Panc1 (cell line): ENCODE measurements at regions not wholly inside any gene's neighbourhood (a gene's known extent, or its start where the extent isn't known, plus 50 kb on each side); places are given as distances from the start of the nearest gene placed in this dataset.

ENCODE experiments used
- ATAC-seq: fragments of 200-7000 bp; cut with Tn5 transposase; 2 replicates; pipeline ENCODE4 v1.9.1; 2020; ENCODE audit warnings: mild to moderate bottlenecking, moderate library complexity
- BruUV-seq: library from RNA; stranded (reverse); fragments of 400-500 nt; replicated peaks from 2 replicates; lab custom pipeline; 2021; lab: Mats Ljungman, UMichigan
- CTCF ChIA-PET: fragments of 300-600 bp; sonication (Branson Sonifier 250); formaldehyde crosslinking; loops from one replicate; lab custom pipeline; 2022; ENCODE audit warnings: antibody characterized with exemption; lab: Charles Lee
- POLR2A ChIA-PET: fragments of 300-600 bp; sonication (Branson Sonifier 250); formaldehyde crosslinking; loops from one replicate; lab custom pipeline; 2022; ENCODE audit warnings: antibody characterized with exemption; lab: Charles Lee
- DNase-seq: peaks from one replicate; pipeline ENCODE4 v3.0.0-alpha.2; 2010; ENCODE audit warnings: low read depth, low spot score
- H3K27ac ChIP-seq: 2 replicates; pipeline ENCODE4 v1.5.1; 2011; ENCODE audit warnings: mild to moderate bottlenecking, low read length, inconsistent platforms
- H3K27me3 ChIP-seq: fragments of 200-500 bp; sonication (Bioruptor generic); 2 replicates; pipeline ENCODE4 v1.6.0; 2014; ENCODE audit warnings: low read length, inconsistent platforms; ENCODE audit not compliant: control insufficient read depth, insufficient read depth
- H3K36me3 ChIP-seq: fragments of 200-500 bp; sonication (Bioruptor generic); 2 replicates; pipeline ENCODE4 v1.5.1; 2014; ENCODE audit warnings: inconsistent platforms, mild to moderate bottlenecking, low read length, moderate library complexity; ENCODE audit not compliant: control insufficient read depth, insufficient read depth
- H3K4me1 ChIP-seq: 2 replicates; pipeline ENCODE4 v1.5.1; 2011; ENCODE audit warnings: inconsistent platforms, mild to moderate bottlenecking, low read length, moderate library complexity; ENCODE audit not compliant: control insufficient read depth, insufficient read depth
- H3K4me3 ChIP-seq, 2 experiments: 2 replicates each; pipeline ENCODE4 v1.5.1; 2011 to 2012; ENCODE audit warnings: low read depth in 2 of 2, low read length in 2 of 2, mild to moderate bottlenecking in 2 of 2, inconsistent platforms in 1 of 2, moderate library complexity in 1 of 2
- H3K9me3 ChIP-seq: fragments of 200-500 bp; sonication (Bioruptor generic); 2 replicates; pipeline ENCODE4 v1.5.1; 2014; ENCODE audit warnings: low read depth, mild to moderate bottlenecking, inconsistent platforms, low read length, moderate library complexity; ENCODE audit not compliant: control insufficient read depth, insufficient read depth
- POLR2AphosphoS5 ChIP-seq: IDR thresholded peaks from 2 replicates; pipeline ENCODE4 v1.6.1; 2012; ENCODE audit warnings: mild to moderate bottlenecking, low read depth, low read length, moderate library complexity
- REST ChIP-seq, 2 experiments: IDR thresholded peaks; 2 replicates each; pipeline ENCODE4 v1.6.1; 2011 to 2012; ENCODE audit warnings: low read depth in 2 of 2, control low read depth in 1 of 2, low read length in 1 of 2, mild to moderate bottlenecking in 1 of 2, moderate library complexity in 1 of 2; ENCODE audit not compliant: insufficient read depth in 1 of 2
- SIN3A ChIP-seq: IDR thresholded peaks from 2 replicates; pipeline ENCODE4 v1.6.1; 2012; ENCODE audit warnings: low read depth, mild to moderate bottlenecking, low read length, moderate library complexity, borderline replicate concordance; ENCODE audit not compliant: insufficient read depth
- TCF7L2 ChIP-seq: IDR thresholded peaks from 2 replicates; pipeline ENCODE4 v1.6.1; 2011; ENCODE audit warnings: mild to moderate bottlenecking, low read depth, low read length, inconsistent platforms
- in situ Hi-C: cut with HindIII; loops from 2 replicates; pipeline ENCODE4 v1.10.0; 2016; ENCODE audit warnings: low sequenced_read_pairs, low pct_unique_long_range_greater_than_20kb
- intact Hi-C: fragments of 100-400 bp; cut with micrococcal nuclease; formaldehyde crosslinking; loops from one replicate; pipeline ENCODE4 v1.10.0; 2022; ENCODE audit not compliant: unreplicated experiment
- TF ChIP-seq, protein P1 (sequence below): fragments of 450-650 bp; IDR thresholded peaks from 2 replicates; pipeline ENCODE4 v1.5.1; 2017; ENCODE audit warnings: mild to moderate bottlenecking

- ATAC-seq = no peak
- no peak overlapping the region for H3K27ac ChIP-seq
- no peaks in the 10 kb centered on the region for H3K36me3 ChIP-seq
- H3K4me1 ChIP-seq = no peaks in the 10 kb centered on the region
- peaks cover 5% of the 10 kb centered on the region; the same call in 1 of the 2 replicates for H3K27me3 ChIP-seq
- CTCF ChIA-PET = no interaction called here
- in situ Hi-C loops = no loop called here
- intact Hi-C loops = no loop called here
- BruUV-seq = no TSS peak
- 0 out of 2 replicates have a peak, but pooled peaks cover 2% of the 10 kb centered on the region for H3K9me3 ChIP-seq
- no peak for DNase-seq
- no peak overlapping the region for H3K4me3 ChIP-seq
- POLR2A ChIA-PET = no interaction called here
- TF ChIP-seq POLR2AphosphoS5 (no peak), SIN3A (no peak), REST (IDR thresholded peaks at IDR 0.05; ENCODE audit: insufficient read depth in 1 of 2, low read depth in 2 of 2, low read length in 1 of 2) (no peak), TCF7L2 (no peak)
- TF ChIP-seq, protein P1, sequence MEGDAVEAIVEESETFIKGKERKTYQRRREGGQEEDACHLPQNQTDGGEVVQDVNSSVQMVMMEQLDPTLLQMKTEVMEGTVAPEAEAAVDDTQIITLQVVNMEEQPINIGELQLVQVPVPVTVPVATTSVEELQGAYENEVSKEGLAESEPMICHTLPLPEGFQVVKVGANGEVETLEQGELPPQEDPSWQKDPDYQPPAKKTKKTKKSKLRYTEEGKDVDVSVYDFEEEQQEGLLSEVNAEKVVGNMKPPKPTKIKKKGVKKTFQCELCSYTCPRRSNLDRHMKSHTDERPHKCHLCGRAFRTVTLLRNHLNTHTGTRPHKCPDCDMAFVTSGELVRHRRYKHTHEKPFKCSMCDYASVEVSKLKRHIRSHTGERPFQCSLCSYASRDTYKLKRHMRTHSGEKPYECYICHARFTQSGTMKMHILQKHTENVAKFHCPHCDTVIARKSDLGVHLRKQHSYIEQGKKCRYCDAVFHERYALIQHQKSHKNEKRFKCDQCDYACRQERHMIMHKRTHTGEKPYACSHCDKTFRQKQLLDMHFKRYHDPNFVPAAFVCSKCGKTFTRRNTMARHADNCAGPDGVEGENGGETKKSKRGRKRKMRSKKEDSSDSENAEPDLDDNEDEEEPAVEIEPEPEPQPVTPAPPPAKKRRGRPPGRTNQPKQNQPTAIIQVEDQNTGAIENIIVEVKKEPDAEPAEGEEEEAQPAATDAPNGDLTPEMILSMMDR = no peak
Observed at GRCh38 chr20:48260129-48260756, 475.0 kb upstream of the SULF2 start.

DNA sequence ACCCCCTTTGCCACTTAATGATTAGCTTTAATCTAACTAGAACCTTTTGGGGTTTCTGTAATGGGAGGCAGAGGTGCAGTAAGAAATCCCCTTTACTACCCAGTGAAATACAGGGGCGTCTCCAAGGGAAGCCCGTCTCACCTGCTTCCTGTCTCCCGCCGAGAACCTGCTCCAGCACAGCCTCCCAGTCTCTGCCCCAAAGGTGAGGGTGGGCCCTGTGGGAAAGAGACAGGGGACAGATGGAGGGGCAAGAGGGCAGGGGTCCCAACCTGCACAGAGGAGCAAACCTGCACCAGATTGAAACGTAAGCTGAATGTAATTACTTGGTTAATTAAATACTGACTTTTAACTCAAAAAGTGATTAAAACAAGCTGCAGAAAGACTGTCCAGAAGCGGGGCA, 474.2 kb upstream of the SULF2 start:
- 0 out of 2 replicates have a peak, but pooled peaks cover 2% of the 10 kb centered on the region for H3K9me3 ChIP-seq
- H3K4me1 ChIP-seq = no peaks in the 10 kb centered on the region
- BruUV-seq = no TSS peak
- peaks cover 5% of the 10 kb centered on the region for H3K27me3 ChIP-seq
- no peak overlapping the region for H3K27ac ChIP-seq
- H3K4me3 ChIP-seq = no peak overlapping the region
- ChIA-PET POLR2A (no interaction called here), CTCF (no interaction called here)
- TF ChIP-seq SIN3A (no peak), TCF7L2 (no peak), REST (IDR thresholded peaks at IDR 0.05; ENCODE audit: insufficient read depth in 1 of 2, low read depth in 2 of 2, low read length in 1 of 2) (no peak), POLR2AphosphoS5 (no peak)
- TF ChIP-seq, protein P1 = no peak
- intact Hi-C loops (no loop called here), in situ Hi-C loops (no loop called here)
- H3K36me3 ChIP-seq = no peaks in the 10 kb centered on the region
- ATAC-seq (no peak), DNase-seq (no peak)
